IMR-90 (cell line): ENCODE measurements at regions not wholly inside any gene's neighbourhood (a gene's known extent, or its start where the extent isn't known, plus 50 kb on each side); places are given as distances from the start of the nearest gene placed in this dataset.

Experiments used
- ATAC-seq: fragments of 200-7000 bp; cut with Tn5 transposase; 2 replicates; pipeline ENCODE4 v1.9.1; 2020; ENCODE audit warnings: low read depth, mild to moderate bottlenecking, moderate library complexity
- BruUV-seq: library from RNA; stranded (reverse); fragments of 400-500 nt; replicated peaks from 2 replicates; lab custom pipeline; 2021; lab: Mats Ljungman, UMichigan
- CTCF ChIA-PET: fragments of 300-600 bp; formaldehyde crosslinking; extraction: SDS; loops from one replicate; lab custom pipeline; 2021; ENCODE audit warnings: antibody characterized with exemption; lab: Yijun Ruan, JAX
- POLR2A ChIA-PET: fragments of 300-600 bp; sonication (Branson Sonifier 250); formaldehyde crosslinking; loops from one replicate; lab custom pipeline; 2022; ENCODE audit warnings: antibody characterized with exemption; ENCODE audit not compliant: unreplicated experiment; lab: Charles Lee
- DNase-seq: peaks from one replicate; pipeline ENCODE4 v3.0.0; 2013
- H2AFZ ChIP-seq: replicated peaks from 2 replicates; pipeline ENCODE3; 2013; ENCODE audit warnings: low read length, mild to moderate bottlenecking; ENCODE audit not compliant: poor library complexity
- H2AK5ac ChIP-seq: 2 replicates; pipeline ENCODE4 v1.6.1; 2013; ENCODE audit warnings: low read depth, low read length, inconsistent platforms
- H2AK9ac ChIP-seq: replicated peaks from 2 replicates; pipeline ENCODE3; 2013; ENCODE audit warnings: mild to moderate bottlenecking, low read depth, low read length, moderate library complexity; ENCODE audit not compliant: poor library complexity
- H2BK120ac ChIP-seq: 2 replicates; pipeline ENCODE4 v1.6.1; 2013; ENCODE audit warnings: low read depth, low read length, inconsistent platforms
- H2BK15ac ChIP-seq: 3 replicates; pipeline ENCODE4 v1.6.1; 2013; ENCODE audit warnings: low read depth, low read length, inconsistent platforms
- H2BK20ac ChIP-seq: 2 replicates; pipeline ENCODE4 v1.6.1; 2013; ENCODE audit warnings: low read depth, mild to moderate bottlenecking, inconsistent platforms, low read length, moderate library complexity
- H2BK5ac ChIP-seq: 2 replicates; pipeline ENCODE4 v1.6.1; 2013; ENCODE audit warnings: mild to moderate bottlenecking, low read depth, low read length, inconsistent platforms; ENCODE audit not compliant: poor library complexity, severe bottlenecking
- H3K14ac ChIP-seq: replicated peaks from 2 replicates; pipeline ENCODE4 v1.6.1; 2013; ENCODE audit warnings: low read depth, low read length, inconsistent platforms
- H3K18ac ChIP-seq: 2 replicates; pipeline ENCODE4 v1.6.1; 2013; ENCODE audit warnings: low read depth, low read length, control low read depth
- H3K23ac ChIP-seq: 2 replicates; pipeline ENCODE4 v1.6.1; 2013; ENCODE audit warnings: low read depth, low read length, inconsistent platforms
- H3K27ac ChIP-seq: 2 replicates; pipeline ENCODE4 v1.5.1; 2013; ENCODE audit warnings: mild to moderate bottlenecking, control low read depth, low read length; ENCODE audit not compliant: insufficient read depth
- H3K27me3 ChIP-seq: 2 replicates; pipeline ENCODE4 v1.6.1; 2013; ENCODE audit warnings: low read length; ENCODE audit not compliant: control insufficient read depth, insufficient read depth
- H3K36me3 ChIP-seq: 2 replicates; pipeline ENCODE4 v1.6.1; 2013; ENCODE audit warnings: low read length, mixed read lengths; ENCODE audit not compliant: control insufficient read depth, insufficient read depth
- H3K4ac ChIP-seq: 2 replicates; pipeline ENCODE4 v1.6.1; 2013; ENCODE audit warnings: low read depth, low read length, inconsistent platforms
- H3K4me1 ChIP-seq: 2 replicates; pipeline ENCODE4 v1.6.1; 2013; ENCODE audit warnings: low read length, mixed read lengths; ENCODE audit not compliant: control insufficient read depth, insufficient read depth
- H3K4me2 ChIP-seq: 2 replicates; pipeline ENCODE4 v1.6.1; 2013; ENCODE audit warnings: low read depth, mild to moderate bottlenecking, control low read depth, low read length, moderate library complexity
- H3K4me3 ChIP-seq: 2 replicates; pipeline ENCODE4 v1.5.1; 2013; ENCODE audit warnings: low read depth, mild to moderate bottlenecking, control low read depth, low read length, moderate library complexity; ENCODE audit not compliant: insufficient read depth
- H3K56ac ChIP-seq: 2 replicates; pipeline ENCODE4 v1.6.1; 2013; ENCODE audit warnings: low read length, inconsistent platforms; ENCODE audit not compliant: insufficient read depth; ENCODE audit errors: extremely low read depth
- H3K79me1 ChIP-seq, 2 experiments: 2 replicates each; pipeline ENCODE4 v1.6.1; 2013; ENCODE audit warnings: low read length in 2 of 2, inconsistent platforms in 1 of 2, low read depth in 1 of 2
- H3K9ac ChIP-seq: 2 replicates; pipeline ENCODE4 v1.6.1; 2013; ENCODE audit warnings: low read depth, low read length, control low read depth
- H3K9me1 ChIP-seq: 2 replicates; pipeline ENCODE4 v1.6.1; 2013; ENCODE audit warnings: low read length, inconsistent platforms; ENCODE audit not compliant: insufficient read depth
- H3K9me3 ChIP-seq: 2 replicates; pipeline ENCODE4 v1.6.1; 2013; ENCODE audit warnings: low read length; ENCODE audit not compliant: control insufficient read depth, insufficient read depth
- H4K20me1 ChIP-seq: 2 replicates; pipeline ENCODE4 v1.6.1; 2013; ENCODE audit warnings: low read length, inconsistent platforms; ENCODE audit not compliant: insufficient read depth
- H4K5ac ChIP-seq: 2 replicates; pipeline ENCODE4 v1.6.1; 2013; ENCODE audit warnings: mild to moderate bottlenecking, low read depth, low read length, control low read depth
- H4K8ac ChIP-seq, 2 experiments: 2 replicates each; pipeline ENCODE4 v1.6.1; 2013; ENCODE audit warnings: low read depth in 2 of 2, low read length in 2 of 2, control low read depth in 1 of 2, inconsistent platforms in 1 of 2
- H4K91ac ChIP-seq: 2 replicates; pipeline ENCODE4 v1.6.1; 2013; ENCODE audit warnings: low read depth, low read length, inconsistent platforms; ENCODE audit not compliant: insufficient read depth
- BHLHE40 ChIP-seq: fragments of 150-350 bp; IDR thresholded peaks from 2 replicates; pipeline ENCODE4 v1.6.1; 2016; ENCODE audit warnings: mild to moderate bottlenecking, low read depth, low read length
- CEBPB ChIP-seq: IDR thresholded peaks from 2 replicates; pipeline ENCODE4 v1.6.1; 2012; ENCODE audit warnings: low read depth, low read length, improper control_type of control experiment
- CHD1 ChIP-seq: IDR thresholded peaks from 2 replicates; pipeline ENCODE4 v1.6.1; 2012; ENCODE audit warnings: low read depth, low read length, improper control_type of control experiment
- FOS ChIP-seq: fragments of 150-350 bp; IDR thresholded peaks from 2 replicates; pipeline ENCODE4 v1.6.1; 2016; ENCODE audit warnings: low read depth, low read length
- MAZ ChIP-seq: IDR thresholded peaks from 2 replicates; pipeline ENCODE4 v1.6.1; 2012; ENCODE audit warnings: low read depth, mild to moderate bottlenecking, low read length, improper control_type of control experiment, moderate library complexity, borderline replicate concordance
- MXI1 ChIP-seq: IDR thresholded peaks from 2 replicates; pipeline ENCODE4 v1.6.1; 2012; ENCODE audit warnings: low read depth, mild to moderate bottlenecking, low read length, moderate library complexity, borderline replicate concordance
- POLR2A ChIP-seq: IDR thresholded peaks from 2 replicates; pipeline ENCODE4 v1.6.1; 2012; ENCODE audit warnings: mild to moderate bottlenecking, low read depth, low read length
- RAD21 ChIP-seq: IDR thresholded peaks from 2 replicates; pipeline ENCODE4 v1.6.1; 2012; ENCODE audit warnings: low read length, improper control_type of control experiment
- RFX5 ChIP-seq: IDR thresholded peaks from 2 replicates; pipeline ENCODE4 v1.8.0; 2012; ENCODE audit warnings: low read depth, mild to moderate bottlenecking, low read length, moderate library complexity
- SMC3 ChIP-seq: fragments of 150-350 bp; IDR thresholded peaks from 2 replicates; pipeline ENCODE4 v1.6.1; 2016; ENCODE audit warnings: low read depth, mild to moderate bottlenecking, antibody characterized with exemption, low read length, moderate library complexity
- dilution Hi-C: fragments of 300-500 bp; cut with HindIII; formaldehyde crosslinking; loops from one replicate; pipeline ENCODE4 v1.14.3; 2018; ENCODE audit warnings: low sequenced_read_pairs; ENCODE audit not compliant: unreplicated experiment
- in situ Hi-C: fragments of 300-500 bp; cut with MboI; formaldehyde crosslinking; loops from 3 replicates; pipeline ENCODE4 v1.14.3; 2019; ENCODE audit warnings: low sequenced_read_pairs, inconsistent platforms, mixed read lengths
- intact Hi-C: fragments of 100-400 bp; cut with micrococcal nuclease; formaldehyde crosslinking; loops from 2 replicates; pipeline ENCODE4 v1.10.0; 2022
- TF ChIP-seq, protein P1 (sequence below): fragments of 150-350 bp; IDR thresholded peaks from 2 replicates; pipeline ENCODE4 v1.6.1; 2016; ENCODE audit warnings: low read depth, mild to moderate bottlenecking, low read length, moderate library complexity, borderline replicate concordance
- TF ChIP-seq, protein P2 (sequence below): fragments of 150-350 bp; IDR thresholded peaks from 2 replicates; pipeline ENCODE4 v1.6.1; 2017; ENCODE audit warnings: mild to moderate bottlenecking, antibody characterized with exemption, low read length, low read depth
- TF ChIP-seq, protein P3 (sequence below): conservative IDR thresholded peaks from 2 replicates; pipeline ENCODE4 v1.5.1; 2012; ENCODE audit warnings: mild to moderate bottlenecking, low read depth, low read length, improper control_type of control experiment

DNA sequence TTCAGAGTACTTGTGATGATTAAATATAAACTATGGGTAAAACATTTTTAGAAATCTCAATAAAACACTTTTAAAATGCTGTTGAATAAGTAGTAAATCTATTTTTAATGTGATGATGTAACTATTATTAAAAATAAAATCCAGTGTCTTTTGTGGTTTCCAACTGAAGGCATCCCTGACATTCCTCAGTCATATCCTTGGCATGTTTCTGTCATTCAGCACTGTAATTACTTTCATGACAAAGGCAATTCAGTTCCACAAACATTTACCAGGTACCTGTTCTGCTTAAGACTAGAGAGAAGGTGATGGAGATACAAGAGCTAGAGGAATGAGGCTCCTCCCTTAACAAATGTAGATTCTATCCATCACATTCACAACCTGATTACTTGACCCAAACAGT is 518.7 kb upstream of the MAP3K7 start:
- ChIA-PET CTCF (no interaction called here), POLR2A (no interaction called here)
- Histone ChIP-seq H4K20me1 (no peaks in the 10 kb centered on the region), H3K9me3 (no peaks in the 10 kb centered on the region), H2AFZ (no peak overlapping the region), H3K36me3 (no peaks in the 10 kb centered on the region), H4K8ac (no peak overlapping the region), H3K27ac (no peak overlapping the region), H2BK120ac (no peak overlapping the region), H3K9me1 (no peaks in the 10 kb centered on the region), H3K4ac (no peak overlapping the region), H3K56ac (no peak overlapping the region), H3K9ac (no peak overlapping the region), H2AK9ac (no peak overlapping the region), H3K14ac (no peak overlapping the region), H4K91ac (no peak overlapping the region), H4K5ac (no peak overlapping the region), H3K27me3 (no peaks in the 10 kb centered on the region), H2BK5ac (no peak overlapping the region), H3K23ac (no peak overlapping the region), H2BK15ac (no peak overlapping the region), H3K79me1 (no peaks in the 10 kb centered on the region), H3K18ac (no peak overlapping the region), H2BK20ac (no peak overlapping the region), H2AK5ac (no peak overlapping the region), H3K4me2 (no peak overlapping the region), H3K4me1 (no peaks in the 10 kb centered on the region), H3K4me3 (no peak overlapping the region)
- TF ChIP-seq, protein P1, sequence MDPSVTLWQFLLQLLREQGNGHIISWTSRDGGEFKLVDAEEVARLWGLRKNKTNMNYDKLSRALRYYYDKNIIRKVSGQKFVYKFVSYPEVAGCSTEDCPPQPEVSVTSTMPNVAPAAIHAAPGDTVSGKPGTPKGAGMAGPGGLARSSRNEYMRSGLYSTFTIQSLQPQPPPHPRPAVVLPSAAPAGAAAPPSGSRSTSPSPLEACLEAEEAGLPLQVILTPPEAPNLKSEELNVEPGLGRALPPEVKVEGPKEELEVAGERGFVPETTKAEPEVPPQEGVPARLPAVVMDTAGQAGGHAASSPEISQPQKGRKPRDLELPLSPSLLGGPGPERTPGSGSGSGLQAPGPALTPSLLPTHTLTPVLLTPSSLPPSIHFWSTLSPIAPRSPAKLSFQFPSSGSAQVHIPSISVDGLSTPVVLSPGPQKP = no peak
- TF ChIP-seq RAD21 = no peak
- no peak for TF ChIP-seq SMC3
- TF ChIP-seq POLR2A = no peak
- no peak for TF ChIP-seq MAZ
- TF ChIP-seq FOS = no peak
- no peak for TF ChIP-seq BHLHE40
- no peak for TF ChIP-seq RFX5
- TF ChIP-seq, protein P2, sequence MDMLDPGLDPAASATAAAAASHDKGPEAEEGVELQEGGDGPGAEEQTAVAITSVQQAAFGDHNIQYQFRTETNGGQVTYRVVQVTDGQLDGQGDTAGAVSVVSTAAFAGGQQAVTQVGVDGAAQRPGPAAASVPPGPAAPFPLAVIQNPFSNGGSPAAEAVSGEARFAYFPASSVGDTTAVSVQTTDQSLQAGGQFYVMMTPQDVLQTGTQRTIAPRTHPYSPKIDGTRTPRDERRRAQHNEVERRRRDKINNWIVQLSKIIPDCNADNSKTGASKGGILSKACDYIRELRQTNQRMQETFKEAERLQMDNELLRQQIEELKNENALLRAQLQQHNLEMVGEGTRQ = no peak
- no peak for TF ChIP-seq MXI1
- TF ChIP-seq CEBPB = no peak
- no peak for TF ChIP-seq CHD1
- TF ChIP-seq, protein P3, sequence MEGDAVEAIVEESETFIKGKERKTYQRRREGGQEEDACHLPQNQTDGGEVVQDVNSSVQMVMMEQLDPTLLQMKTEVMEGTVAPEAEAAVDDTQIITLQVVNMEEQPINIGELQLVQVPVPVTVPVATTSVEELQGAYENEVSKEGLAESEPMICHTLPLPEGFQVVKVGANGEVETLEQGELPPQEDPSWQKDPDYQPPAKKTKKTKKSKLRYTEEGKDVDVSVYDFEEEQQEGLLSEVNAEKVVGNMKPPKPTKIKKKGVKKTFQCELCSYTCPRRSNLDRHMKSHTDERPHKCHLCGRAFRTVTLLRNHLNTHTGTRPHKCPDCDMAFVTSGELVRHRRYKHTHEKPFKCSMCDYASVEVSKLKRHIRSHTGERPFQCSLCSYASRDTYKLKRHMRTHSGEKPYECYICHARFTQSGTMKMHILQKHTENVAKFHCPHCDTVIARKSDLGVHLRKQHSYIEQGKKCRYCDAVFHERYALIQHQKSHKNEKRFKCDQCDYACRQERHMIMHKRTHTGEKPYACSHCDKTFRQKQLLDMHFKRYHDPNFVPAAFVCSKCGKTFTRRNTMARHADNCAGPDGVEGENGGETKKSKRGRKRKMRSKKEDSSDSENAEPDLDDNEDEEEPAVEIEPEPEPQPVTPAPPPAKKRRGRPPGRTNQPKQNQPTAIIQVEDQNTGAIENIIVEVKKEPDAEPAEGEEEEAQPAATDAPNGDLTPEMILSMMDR = no peak
- DNase-seq = no peak
- in situ Hi-C loops = no loop called here
- ATAC-seq = no peak
- no TSS peak for BruUV-seq
- intact Hi-C loops = no loop called here
- dilution Hi-C loops = no loop called here
